HG02938 (cell line): ENCODE measurements at regions not wholly inside any gene's neighbourhood (a gene's known extent, or its start where the extent isn't known, plus 50 kb on each side); places are given as distances from the start of the nearest gene placed in this dataset.
"Not testable (repeated sequence)": the region's sequence is repeated elsewhere in the genome, so short reads cannot be mapped to it uniquely, and the experiment has no call there.

Source experiments
- ATAC-seq: cut with Tn5 transposase; IDR thresholded peaks from one replicate; pipeline ENCODE4 v1.9.1; 2021; ENCODE audit warnings: mild to moderate bottlenecking, moderate library complexity; ENCODE audit not compliant: unreplicated experiment

DNA sequence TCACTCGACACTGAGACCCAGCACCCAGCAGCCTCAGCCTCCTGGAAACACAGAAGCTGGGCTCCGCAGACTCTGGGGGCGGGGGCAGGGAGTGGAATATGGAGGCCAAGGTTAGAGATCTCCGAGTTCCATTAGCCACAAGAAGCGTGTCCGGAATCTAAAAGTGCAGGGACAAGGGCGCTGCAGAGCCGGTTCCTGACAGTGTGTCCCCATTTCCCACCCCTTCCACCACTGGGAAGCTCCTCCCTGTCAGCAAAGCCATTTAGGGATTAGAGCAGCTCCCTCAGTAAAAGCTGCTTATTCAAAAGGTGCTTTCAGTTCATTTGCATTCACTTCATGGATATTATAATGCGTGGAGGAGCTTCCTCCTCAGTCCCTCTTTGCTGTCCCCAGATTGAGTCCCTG lies 74.1 kb upstream of the HSPA9 start:
- no peak for ATAC-seq

DNA sequence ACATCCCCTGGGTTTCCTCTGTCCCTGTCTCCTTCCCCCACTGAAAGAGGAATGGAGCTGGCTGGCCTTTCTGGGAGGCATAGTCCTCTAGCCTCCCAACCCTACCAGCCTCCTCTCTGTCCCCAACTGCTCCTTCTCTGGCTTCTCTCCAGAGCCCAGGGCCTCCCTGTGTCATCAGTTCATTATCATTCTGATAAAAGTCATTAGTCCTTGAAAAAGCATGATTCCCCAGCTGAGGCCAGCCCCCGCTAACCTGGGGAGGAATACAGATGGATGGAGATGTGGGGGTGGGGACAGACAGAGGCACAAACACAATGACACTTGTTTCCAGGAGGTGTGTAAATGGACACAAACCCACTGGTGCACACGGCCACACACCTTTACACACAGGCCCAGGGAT lies 73.6 kb upstream of the HSPA9 start:
- ATAC-seq = no peak

DNA sequence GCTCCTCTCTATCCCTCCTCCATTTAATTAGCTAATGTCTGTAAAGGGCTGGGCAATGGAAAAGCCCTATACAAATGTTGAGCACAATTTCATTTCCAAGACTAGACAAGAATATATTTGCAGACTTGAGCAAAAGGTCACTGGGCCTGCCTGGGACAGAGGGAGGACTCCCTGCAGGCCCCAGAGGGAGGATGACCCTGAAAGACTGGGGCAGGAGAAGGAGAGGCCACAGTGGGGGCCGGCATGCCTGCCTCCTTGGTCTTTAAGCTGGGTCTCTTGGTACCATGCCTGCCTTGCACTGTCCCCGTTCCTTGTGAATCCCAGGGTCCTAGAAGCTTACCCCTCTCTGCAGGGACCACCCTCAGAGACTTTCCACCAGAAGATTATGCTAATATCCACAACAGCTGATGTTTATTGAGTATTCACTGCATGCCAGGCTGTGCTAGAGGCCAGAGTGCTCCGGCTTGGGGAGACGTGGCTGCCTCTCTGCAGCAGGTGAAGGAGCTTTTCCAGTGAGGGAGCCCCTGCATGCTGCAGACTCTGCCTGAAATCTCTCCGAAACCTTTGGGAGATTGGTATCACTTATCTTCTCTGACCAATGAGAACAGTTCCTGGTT lies 72.7 kb upstream of the HSPA9 start:
- no peak for ATAC-seq

DNA sequence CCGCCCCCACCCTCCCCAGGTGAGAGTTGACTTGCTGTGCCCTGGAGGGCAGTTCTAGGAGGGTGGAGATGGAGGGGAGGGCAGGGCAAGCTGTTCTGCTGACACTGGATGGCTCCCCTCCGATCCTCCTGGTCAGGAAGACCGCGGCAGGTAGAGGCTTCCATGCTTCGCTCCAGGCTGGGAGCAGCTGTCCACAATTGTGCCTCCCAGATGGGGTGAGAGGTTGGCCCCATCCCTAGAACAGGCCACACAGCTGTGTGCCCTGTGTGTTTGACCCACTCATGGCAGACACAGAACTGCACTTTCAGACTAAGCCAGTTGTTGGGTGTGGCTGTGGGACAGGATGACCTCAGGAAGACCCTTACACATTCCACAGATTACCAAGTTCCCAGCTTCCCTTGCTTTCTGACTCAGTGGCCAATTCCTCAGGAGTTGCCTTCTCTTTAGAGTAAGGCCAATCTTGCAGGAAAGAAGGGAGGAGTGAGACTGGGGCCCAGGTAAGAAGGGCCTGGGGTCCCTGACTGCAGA lies 72.1 kb upstream of the HSPA9 start:
- ATAC-seq = no peak

DNA sequence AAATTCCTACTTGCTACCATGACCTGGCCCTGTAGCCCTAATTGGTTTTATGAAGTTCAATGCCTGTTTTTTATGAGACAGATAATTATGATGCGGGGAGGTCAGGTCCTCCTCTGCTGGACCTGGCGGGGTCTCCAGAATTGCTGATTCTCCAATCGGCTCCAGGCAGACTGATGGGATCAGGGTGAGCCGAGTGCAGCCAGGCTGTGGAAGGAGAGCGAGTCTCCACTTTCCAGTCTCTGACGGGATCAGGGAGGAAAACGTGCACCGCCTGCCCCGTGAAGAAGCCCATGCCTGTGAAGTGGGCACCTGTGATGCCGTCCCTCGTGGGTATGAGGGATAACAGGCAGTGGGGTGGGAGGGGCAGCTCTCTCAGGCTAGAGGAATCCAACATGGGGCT lies 71.5 kb upstream of the HSPA9 start:
- no peak for ATAC-seq

DNA sequence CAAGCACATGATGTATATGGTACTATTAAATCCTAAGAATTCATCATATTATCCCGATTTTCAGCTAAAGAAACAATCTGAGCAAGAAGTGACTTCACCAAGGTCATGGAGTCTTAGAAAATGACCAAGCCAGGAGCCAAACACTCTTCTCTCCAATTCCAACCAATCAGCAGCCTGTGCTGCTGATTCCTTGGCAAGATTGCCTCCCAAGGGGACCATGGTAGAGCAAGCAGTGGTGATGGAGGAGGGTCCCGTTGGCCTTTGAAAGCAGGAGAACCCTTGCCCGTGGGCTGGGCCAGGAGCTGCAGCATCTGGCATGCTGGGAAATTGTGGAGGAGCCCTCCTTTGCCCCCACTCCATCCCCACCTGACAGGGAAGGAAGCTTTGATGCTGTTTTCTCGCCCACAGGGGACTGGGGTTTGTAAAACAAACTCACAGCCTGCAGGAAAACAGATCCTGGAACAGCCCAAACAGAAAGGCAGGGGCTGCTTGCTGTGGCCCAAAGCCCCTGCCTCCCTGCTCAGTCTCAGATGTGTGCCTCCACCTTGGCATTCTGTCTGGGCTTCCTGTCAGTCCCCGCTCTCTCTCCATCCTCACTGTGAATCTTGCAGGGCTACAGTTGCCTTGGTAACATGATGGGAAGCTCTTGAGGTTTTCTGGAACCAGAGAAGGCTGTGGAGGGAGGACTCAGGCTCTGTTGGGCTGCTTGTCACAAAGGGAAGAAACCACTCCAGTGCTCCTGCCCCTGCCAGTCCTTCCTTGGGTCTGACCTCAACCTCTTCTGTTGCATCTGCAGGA lies 70.8 kb upstream of the HSPA9 start:
- ATAC-seq = no peak

DNA sequence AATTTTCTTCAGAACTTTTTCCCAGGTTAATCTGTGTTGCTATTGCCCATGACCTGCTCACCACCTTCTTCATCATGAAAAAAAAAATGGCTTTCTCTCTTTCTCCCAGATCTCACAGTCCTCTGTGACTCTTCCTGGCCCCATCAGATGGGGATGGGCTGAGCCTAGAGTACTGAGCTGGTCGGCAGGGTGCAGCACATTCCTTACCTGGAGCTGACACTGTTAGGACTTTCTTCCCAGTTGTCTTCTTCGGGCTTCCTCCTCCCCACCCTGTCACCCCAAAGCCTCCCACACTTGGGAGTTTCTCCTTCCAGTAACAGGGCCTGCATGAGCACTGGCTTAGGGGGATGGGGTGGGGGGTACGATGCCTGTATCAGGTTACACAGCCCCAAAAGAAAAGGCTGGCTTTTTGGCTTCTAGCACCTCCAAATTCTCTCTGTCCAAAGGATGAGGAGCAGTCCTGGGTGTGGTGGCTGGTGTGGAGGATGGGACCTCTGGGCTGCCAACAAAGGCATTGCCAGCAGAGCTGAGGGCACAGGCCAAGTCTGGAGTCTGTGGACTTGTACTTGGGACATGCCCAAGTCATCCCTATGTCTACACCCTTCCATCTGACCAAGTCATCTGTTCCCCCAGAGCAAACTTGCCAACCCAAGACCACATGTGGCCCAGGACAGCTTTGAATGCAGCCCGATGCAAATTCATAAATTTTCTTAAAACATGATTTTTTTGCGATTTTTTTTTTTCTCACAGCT lies 68.0 kb upstream of the HSPA9 start:
- no peak for ATAC-seq

DNA sequence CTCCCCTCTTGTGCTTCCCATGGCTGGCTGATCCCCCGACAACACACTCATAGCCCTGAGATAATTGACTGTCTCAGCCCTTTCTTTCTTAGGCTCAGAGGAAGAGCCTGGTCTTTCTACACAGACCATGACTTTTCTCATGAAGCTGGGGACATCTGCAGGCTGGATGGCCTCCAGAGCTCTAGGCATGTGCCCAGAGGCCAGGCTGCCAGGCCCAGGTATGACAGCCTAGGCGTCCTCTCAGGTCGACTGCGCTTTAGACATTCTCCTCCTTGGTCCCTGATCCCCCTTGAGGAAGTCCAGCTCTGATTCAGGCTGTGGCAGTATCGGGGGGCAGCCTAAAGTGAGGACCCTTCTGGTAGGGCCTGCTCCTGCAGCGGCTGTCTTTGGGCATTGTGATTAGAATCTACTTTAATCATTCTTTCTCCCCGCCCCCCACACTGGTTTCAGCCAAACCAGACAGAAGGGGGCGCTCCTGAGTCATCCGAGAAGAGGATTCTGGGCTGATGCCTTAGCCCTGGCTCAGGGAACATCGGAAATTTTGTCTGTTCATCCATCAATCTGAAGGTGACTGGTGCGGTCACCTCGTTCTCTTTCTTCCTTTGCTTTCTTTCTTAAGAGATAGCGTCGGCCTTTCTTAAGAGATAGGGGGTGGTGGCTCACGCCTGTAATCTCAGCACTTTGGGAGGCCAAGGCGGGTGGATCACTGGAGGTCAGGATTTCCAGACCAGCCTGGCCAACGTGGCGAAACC lies 66.5 kb upstream of the HSPA9 start:
- no peak for ATAC-seq

DNA sequence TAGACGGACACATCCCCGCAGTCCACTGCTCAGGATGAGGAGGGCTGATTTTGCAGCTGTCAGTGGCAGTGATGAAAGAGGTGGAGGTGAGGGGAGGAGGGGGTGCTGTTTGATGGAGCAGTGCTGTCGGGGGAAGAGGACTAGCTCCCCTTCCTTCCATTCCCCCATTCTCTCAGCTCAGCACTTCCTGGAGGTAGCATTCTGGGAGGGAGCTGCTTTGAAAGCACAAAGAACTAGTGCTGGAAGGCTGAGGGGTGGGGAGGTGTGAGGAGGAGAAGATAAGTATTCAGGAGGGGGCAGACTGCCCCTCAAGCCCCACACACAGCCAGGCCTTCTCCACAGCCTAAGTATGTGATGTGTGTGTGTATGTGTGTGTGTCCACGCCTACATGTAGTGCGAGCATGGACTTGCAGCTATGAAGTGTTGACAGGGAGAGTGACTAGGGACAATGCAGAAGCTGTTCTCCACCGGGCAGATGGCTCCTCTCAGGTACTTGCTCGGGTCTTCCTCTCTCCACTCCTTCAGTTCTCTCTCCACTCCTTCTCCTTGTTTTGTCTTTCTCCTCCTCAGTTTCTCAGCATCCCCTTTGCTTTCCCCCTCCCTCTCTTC lies 65.5 kb upstream of the HSPA9 start:
- ATAC-seq = no peak

DNA sequence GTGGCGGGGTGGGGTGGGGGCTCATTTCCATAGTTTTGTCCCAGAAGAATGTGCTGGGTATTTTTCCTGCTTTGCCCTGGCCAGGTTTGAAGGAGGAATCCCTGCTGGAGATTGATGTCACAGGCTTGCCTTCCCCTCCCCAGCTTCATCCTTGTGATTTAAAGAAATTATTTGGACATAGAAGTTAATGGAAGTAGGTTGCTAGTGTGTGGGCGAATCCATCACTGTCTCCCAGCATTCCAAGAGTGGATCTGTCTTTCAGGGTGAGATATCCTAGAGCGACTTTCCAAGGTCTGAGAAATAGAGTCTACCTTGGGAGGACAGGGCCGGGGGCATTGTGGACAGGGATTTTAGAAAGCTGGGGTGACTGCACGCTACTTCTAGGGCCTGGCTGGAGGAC lies 64.9 kb upstream of the HSPA9 start:
- no peak for ATAC-seq

DNA sequence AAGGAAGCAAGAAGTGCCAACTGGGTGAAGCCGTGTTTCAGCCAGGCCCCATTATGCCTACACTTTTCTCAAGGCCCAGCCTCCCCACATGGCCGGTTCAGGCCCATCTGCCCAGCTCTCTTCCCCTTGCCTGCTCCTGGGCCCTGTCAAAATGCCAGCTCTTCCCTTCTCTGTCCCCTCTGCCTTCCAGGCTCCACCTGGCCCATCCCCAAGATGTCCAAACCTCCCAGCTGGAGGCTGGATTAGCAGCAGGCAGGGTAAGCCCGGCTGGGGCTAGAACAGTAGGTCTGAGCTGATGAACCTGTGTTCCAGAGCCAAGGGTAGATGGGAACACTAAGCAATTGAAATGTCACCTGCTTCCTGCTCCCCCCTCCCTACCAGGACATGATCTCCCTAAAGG lies 64.1 kb upstream of the HSPA9 start:
- ATAC-seq = no peak

DNA sequence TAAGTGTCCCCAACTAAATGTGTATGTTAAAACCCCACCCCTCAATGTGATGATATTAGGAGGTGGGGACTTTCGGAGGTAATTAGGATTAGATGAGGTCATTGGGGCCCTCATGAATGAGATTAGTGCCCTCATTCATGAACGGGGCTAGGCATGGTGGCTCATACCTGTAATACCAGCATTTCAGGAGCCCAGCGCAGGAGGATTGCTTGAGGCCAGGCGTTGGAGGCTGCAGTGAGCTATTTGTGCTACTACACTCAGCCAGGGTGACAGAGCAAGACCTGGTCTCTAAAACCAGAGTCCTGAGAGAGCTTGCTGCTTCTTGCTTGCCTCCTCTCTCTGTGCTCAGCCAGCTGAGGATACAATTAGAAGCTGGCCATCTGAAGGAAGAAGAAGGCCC lies 62.1 kb upstream of the HSPA9 start:
- no peak for ATAC-seq

DNA sequence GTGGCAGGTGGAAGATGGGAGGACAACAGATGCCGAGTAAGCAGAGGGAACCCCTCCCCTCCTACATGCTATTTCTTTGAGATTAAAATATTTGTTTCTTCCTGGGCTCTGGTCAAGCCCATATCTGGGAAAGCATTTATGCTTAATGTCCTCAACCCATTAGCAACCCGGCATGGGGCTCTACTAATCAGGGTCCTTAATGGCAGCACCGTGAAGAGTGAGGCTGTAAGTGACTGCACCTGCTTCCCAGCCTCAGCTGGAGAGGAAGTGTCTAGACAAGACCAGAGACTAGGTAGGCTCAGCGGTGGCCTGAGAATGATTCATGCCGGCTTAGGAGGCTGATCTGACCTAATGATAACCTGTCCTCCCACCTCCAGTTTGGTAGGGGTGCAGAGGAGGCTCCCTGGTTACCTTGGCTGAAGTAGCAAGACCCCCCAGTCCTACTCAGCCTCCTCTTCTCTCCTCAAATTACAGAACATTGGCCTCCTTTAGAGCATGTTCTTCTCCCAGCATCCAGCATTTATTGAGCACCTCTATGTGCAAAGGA lies 61.3 kb upstream of the HSPA9 start:
- ATAC-seq = no peak

DNA sequence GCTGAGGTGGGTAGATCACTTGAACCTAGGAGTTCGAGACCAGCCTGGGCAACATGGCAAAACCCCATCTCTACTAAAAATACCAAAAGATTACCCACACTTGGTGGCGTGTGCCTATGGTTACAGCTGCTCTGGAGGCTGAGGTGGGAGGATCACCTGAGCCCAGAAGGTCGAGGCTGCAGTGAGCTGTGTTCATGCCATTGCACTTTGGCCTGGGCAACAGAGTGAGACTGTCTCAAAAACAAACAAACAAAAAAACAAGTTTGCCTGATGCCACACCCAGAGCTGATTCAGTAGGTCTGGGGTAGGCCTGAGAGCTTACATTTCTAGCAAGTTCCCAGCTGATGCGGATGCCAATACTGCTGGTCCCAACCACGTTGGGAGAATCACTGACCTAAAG lies 60.5 kb upstream of the HSPA9 start:
- no peak for ATAC-seq

DNA sequence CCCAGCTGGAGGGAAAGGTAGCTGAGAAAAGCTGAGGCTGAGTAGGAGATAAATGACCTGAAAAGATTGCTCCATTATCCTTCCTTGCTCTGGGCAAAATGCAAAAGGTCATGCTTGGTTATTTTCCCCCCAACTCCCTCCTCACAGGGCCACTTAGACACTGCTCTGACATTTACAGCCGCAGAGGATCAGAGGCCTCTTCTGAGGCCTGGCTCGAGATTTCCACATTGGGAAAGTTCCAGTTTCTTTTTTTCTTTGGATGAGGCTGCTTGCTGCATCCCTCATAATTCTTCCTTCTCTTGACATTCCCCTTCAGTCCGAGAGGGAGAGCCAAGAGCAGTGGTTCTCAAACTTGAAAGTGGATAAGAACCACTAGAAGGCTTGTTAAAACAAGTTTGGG lies 60.1 kb upstream of the HSPA9 start:
- no peak for ATAC-seq

DNA sequence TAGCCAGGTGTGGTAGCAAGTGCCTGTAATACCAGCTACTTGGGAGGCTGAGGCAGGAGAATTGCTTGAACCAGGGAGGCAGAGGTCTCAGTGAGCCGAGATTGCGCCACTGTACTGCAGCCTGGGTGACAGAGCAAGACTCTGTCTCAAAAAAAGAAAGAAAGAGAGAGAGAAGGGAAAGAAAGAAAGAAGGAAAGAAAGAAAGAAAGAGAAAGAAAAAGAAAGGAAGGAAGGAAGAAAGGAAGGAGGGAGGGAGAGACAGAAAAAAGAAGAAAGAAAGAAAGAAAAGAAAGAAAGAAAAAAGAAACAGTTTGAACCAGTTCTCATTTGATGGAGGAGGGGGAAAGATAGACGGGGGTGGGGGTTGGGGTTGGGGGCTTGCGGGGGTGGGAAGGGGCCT lies 59.6 kb upstream of the HSPA9 start:
- ATAC-seq = not testable (repeated sequence)

DNA sequence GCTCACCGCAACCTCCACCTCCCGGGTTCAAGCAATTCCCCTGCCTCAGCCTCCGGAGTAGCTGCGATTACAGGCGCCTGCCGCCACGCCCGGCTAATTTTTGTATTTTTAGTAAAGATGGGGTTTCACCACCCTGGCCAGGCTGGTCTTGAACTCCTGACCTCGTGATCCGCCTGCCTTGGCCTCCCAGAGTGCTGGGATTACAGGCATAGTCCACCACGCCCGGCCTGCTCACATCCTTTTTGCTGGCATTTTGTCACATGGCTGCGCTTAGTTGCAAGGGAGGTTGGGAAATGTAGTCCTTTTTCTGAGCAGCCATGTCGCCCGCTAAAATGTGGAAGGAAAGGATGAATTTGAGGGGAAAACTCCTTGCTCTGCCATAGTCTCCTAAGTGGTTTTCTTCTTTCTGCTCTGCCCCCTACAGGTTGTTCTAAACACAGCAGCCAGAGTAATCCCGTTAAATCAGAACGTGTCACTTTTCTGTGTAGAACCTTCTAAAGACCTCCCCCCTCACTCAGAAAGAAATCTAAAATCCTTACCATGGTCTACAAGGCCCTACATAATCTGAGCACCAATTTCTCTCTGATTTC lies 57.8 kb upstream of the HSPA9 start:
- ATAC-seq = no peak

DNA sequence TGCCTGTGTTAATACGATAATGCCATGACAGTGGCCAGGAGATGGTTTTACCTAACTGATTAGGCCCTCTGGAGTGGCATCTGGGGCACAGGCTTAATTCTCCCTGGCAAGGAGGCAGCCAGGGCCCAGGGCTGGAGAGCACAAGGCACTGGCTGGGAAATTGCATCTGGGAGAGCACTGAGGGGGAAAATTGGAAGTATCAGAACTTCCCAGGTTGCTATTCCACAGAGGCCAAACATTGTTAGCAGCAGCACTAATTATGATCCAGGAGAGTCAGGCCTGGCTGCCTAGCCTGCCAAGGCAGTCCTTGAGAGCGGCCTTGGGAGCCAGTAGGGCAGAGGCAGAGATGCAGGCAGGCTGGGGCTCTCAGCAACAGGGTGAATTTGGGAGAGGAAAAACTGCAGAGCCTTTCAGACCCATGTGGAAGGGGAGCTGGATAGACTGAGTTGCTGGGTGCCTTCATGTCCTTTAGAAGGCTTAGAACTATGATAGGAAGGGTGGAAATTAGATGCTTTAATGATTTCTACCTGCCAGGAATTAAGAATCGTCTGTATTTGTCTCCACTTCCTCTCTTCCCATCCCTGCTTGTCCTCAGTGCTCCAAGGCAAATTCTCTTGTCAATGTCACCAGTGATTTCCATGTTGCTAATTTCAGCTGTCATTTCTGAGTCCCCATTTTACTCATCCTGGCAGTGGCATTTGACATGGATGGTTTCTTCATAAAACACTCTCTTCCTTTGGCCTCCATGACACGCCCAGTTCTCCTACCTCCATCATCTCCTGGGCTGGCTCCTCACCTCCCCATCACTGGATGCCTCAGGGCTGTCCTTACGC lies 56.1 kb upstream of the HSPA9 start:
- ATAC-seq = no peak

DNA sequence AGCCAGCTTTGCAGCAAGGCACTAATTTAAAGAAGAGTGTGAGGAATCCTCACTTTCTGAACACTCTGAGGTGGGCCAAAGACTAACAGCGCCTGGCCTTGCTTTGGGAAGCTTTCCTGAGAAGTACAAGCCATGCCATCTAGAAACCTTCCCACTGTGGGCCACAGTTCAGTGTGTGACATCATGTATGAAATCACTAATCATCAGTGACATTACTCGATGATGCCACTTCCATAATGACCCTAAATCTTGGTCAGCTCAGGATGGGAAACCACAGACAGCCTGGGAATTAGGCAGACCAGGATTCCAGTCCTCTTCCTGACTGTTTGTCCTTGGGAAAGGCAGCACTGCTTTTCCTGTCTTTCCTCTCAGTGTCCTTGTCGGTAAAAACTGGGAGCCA lies 54.2 kb upstream of the HSPA9 start:
- no peak for ATAC-seq
